B cell (primary cell): ENCODE measurements at regions not wholly inside any gene's neighbourhood (a gene's known extent, or its start where the extent isn't known, plus 50 kb on each side); places are given as distances from the start of the nearest gene placed in this dataset.

Experiments
- EZH2 ChIP-seq: IDR thresholded peaks from 2 replicates; pipeline ENCODE4 v1.6.1; 2012; ENCODE audit warnings: borderline replicate concordance, low read depth, mild to moderate bottlenecking, moderate library complexity, low read length; ENCODE audit not compliant: insufficient read depth, poor library complexity, severe bottlenecking
- TF ChIP-seq, protein P1 (sequence below): fragments of 200-600 bp; IDR thresholded peaks from one replicate; pipeline ENCODE4 v1.8.0; 2022; ENCODE audit warnings: antibody characterized with exemption, mild to moderate bottlenecking

DNA sequence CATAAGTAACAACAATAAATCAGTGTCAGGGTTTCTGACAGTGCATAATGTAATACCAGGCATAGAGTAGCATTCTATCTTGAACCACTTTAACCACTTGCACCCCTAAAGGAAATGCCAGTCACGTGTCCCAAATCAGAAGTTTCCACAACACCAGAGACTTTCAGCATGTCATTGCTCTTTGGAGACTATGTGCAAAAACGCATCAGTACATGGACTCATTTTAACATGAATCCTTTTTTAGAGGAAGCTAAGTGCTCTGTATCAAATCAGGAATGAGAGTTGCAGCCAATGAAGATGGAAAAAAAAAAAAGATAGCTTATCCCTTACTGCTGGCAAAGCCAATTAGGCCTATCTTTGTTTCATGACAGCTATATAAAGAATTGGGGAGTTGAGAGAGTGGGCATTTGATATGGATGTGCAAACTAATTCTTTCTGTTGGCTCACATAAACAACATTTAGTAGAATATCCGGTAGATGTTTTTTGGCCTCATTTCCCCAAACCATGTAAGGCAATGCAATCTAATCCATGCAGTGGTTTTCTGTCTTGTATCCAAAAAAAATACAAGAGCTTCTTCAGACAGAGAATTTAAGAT, 353.1 kb downstream of the IRS1 start:
- TF ChIP-seq, protein P1, sequence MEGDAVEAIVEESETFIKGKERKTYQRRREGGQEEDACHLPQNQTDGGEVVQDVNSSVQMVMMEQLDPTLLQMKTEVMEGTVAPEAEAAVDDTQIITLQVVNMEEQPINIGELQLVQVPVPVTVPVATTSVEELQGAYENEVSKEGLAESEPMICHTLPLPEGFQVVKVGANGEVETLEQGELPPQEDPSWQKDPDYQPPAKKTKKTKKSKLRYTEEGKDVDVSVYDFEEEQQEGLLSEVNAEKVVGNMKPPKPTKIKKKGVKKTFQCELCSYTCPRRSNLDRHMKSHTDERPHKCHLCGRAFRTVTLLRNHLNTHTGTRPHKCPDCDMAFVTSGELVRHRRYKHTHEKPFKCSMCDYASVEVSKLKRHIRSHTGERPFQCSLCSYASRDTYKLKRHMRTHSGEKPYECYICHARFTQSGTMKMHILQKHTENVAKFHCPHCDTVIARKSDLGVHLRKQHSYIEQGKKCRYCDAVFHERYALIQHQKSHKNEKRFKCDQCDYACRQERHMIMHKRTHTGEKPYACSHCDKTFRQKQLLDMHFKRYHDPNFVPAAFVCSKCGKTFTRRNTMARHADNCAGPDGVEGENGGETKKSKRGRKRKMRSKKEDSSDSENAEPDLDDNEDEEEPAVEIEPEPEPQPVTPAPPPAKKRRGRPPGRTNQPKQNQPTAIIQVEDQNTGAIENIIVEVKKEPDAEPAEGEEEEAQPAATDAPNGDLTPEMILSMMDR = no peak
- no peak for TF ChIP-seq EZH2
